ENCODE measurements at regions not wholly inside any gene's neighbourhood (a gene's known extent, or its start where the extent isn't known, plus 50 kb on each side); places are given as distances from the start of the nearest gene placed in this dataset.

DNA sequence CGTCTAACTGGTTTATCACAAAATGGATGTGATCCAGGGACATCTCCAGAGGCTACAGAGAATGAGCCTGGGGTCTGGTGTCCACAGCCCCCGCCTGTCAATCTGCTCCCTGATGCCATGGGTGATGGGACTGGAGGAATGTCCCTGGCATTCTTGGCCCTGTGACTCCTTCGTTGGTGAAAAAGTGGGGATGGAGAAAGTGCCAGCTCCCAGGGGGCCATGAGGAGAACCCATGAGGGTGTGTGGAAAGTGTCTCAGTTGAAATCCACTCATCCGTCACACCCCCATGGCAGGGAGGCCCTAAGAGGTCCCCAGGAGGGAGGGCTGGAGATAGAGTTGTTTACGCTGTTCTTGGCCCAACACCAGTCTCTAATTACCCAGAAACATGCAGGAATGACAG lies 322.0 kb downstream of the CTTN start:
- Histone ChIP-seq H3K36me3 (ENCODE audit: control insufficient read depth, insufficient read depth, low read length) (no peaks in the 10 kb centered on the region), H3K4me2 (ENCODE audit: extremely low read depth, insufficient read depth, low read length) (no peak overlapping the region), H3K9ac (ENCODE audit: insufficient read depth, low read length) (no peak overlapping the region), H3K27ac (ENCODE audit: insufficient read depth, low read length) (no peak overlapping the region), H3K27me3 (ENCODE audit: control insufficient read depth, insufficient read depth, low read length) (no peaks in the 10 kb centered on the region), H3K9me3 (ENCODE audit: control insufficient read depth, insufficient read depth, low read depth, low read length) (no peaks in the 10 kb centered on the region), H3K4me3 (replicated peaks in 1 of 4; ENCODE audit: control extremely low read depth in 1 of 4, insufficient read depth in 1 of 4, low read depth in 3 of 4, low read length in 4 of 4) (no peak overlapping the region), H4K20me1 (ENCODE audit: control insufficient read depth, extremely low read depth, insufficient read depth, low read length) (no peaks in the 10 kb centered on the region), H3K79me2 (ENCODE audit: control insufficient read depth, insufficient read depth, low read length) (no peaks in the 10 kb centered on the region), H3K4me1 (ENCODE audit: control insufficient read depth, extremely low read depth, insufficient read depth, low read length) (no peaks in the 10 kb centered on the region), H2AFZ (ENCODE audit: low read length) (no peak overlapping the region)
- TF ChIP-seq, protein P1, sequence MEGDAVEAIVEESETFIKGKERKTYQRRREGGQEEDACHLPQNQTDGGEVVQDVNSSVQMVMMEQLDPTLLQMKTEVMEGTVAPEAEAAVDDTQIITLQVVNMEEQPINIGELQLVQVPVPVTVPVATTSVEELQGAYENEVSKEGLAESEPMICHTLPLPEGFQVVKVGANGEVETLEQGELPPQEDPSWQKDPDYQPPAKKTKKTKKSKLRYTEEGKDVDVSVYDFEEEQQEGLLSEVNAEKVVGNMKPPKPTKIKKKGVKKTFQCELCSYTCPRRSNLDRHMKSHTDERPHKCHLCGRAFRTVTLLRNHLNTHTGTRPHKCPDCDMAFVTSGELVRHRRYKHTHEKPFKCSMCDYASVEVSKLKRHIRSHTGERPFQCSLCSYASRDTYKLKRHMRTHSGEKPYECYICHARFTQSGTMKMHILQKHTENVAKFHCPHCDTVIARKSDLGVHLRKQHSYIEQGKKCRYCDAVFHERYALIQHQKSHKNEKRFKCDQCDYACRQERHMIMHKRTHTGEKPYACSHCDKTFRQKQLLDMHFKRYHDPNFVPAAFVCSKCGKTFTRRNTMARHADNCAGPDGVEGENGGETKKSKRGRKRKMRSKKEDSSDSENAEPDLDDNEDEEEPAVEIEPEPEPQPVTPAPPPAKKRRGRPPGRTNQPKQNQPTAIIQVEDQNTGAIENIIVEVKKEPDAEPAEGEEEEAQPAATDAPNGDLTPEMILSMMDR (conservative IDR thresholded peaks at IDR 0.05 in 1 of 2, IDR thresholded peaks at IDR 0.05 in 1 of 2; ENCODE audit: low read depth in 1 of 2, low read length in 2 of 2): no peak
- TF ChIP-seq EZH2 (IDR thresholded peaks at IDR 0.05; ENCODE audit: low read length, missing control alignments): no peak
- no peak for DNase-seq (ENCODE audit: low read depth in 2 of 2)

DNA sequence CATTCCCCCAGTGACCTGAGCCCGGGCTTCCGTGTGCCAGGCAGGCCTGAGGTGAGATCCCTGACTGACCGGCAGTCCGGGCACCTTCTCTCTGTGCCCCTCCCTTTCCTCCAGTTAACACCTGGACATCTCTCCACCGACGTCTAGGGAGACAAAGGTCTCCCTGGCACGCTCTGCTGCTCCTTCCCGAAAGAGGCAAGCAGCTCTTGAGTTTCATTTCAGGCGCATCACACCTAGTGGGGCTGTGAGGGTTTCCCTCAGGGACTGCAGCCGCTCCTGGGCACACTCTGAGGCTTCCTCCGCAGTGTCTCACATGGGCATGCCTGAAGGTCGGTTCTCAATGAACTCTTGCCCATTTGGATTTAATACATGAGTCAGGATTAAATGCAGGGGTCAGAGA lies 322.7 kb downstream of the CTTN start:
- H3K9me3 ChIP-seq (ENCODE audit: control insufficient read depth, insufficient read depth, low read depth, low read length): no peaks in the 10 kb centered on the region
- no peak overlapping the region for H3K4me3 ChIP-seq (replicated peaks in 1 of 4; ENCODE audit: control extremely low read depth in 1 of 4, insufficient read depth in 1 of 4, low read depth in 3 of 4, low read length in 4 of 4)
- DNase-seq (ENCODE audit: low read depth in 2 of 2): no peak
- no peaks in the 10 kb centered on the region for H3K27me3 ChIP-seq (ENCODE audit: control insufficient read depth, insufficient read depth, low read length)
- no peaks in the 10 kb centered on the region for H3K4me1 ChIP-seq (ENCODE audit: control insufficient read depth, extremely low read depth, insufficient read depth, low read length)
- H3K79me2 ChIP-seq (ENCODE audit: control insufficient read depth, insufficient read depth, low read length): no peaks in the 10 kb centered on the region
- no peak overlapping the region for H2AFZ ChIP-seq (ENCODE audit: low read length)
- no peak overlapping the region for H3K4me2 ChIP-seq (ENCODE audit: extremely low read depth, insufficient read depth, low read length)
- H3K27ac ChIP-seq (ENCODE audit: insufficient read depth, low read length): no peak overlapping the region
- no peak for TF ChIP-seq EZH2 (IDR thresholded peaks at IDR 0.05; ENCODE audit: low read length, missing control alignments)
- TF ChIP-seq, protein P1 (conservative IDR thresholded peaks at IDR 0.05 in 1 of 2, IDR thresholded peaks at IDR 0.05 in 1 of 2; ENCODE audit: low read depth in 1 of 2, low read length in 2 of 2): no peak
- no peaks in the 10 kb centered on the region for H4K20me1 ChIP-seq (ENCODE audit: control insufficient read depth, extremely low read depth, insufficient read depth, low read length)
- no peaks in the 10 kb centered on the region for H3K36me3 ChIP-seq (ENCODE audit: control insufficient read depth, insufficient read depth, low read length)
- no peak overlapping the region for H3K9ac ChIP-seq (ENCODE audit: insufficient read depth, low read length)

DNA sequence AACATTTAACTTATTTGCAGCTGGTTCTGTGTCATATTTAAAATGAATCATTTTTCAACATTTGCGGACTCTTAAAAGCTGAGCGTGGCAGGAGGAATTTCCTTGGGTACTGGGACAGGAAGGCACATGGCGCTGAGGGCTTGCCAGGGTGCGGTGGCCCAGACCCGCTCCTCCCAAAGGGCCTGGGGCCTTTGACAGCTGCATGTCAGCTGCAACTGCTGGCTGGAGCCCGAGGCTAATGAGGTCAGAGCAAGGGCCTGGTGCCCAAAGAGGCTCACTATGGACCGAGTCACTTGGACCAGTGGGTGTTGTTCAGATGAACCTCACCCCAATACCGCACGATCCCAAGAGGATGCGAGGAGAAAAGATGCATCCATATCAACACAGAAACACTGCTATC lies 326.9 kb downstream of the CTTN start:
- Histone ChIP-seq H2AFZ (ENCODE audit: low read length) (no peak overlapping the region), H4K20me1 (ENCODE audit: control insufficient read depth, extremely low read depth, insufficient read depth, low read length) (no peaks in the 10 kb centered on the region), H3K4me1 (ENCODE audit: control insufficient read depth, extremely low read depth, insufficient read depth, low read length) (no peaks in the 10 kb centered on the region), H3K4me2 (ENCODE audit: extremely low read depth, insufficient read depth, low read length) (no peak overlapping the region), H3K27me3 (ENCODE audit: control insufficient read depth, insufficient read depth, low read length) (no peaks in the 10 kb centered on the region), H3K36me3 (ENCODE audit: control insufficient read depth, insufficient read depth, low read length) (no peaks in the 10 kb centered on the region), H3K9ac (ENCODE audit: insufficient read depth, low read length) (no peak overlapping the region), H3K9me3 (ENCODE audit: control insufficient read depth, insufficient read depth, low read depth, low read length) (no peaks in the 10 kb centered on the region), H3K79me2 (ENCODE audit: control insufficient read depth, insufficient read depth, low read length) (no peaks in the 10 kb centered on the region), H3K4me3 (replicated peaks in 1 of 4; ENCODE audit: control extremely low read depth in 1 of 4, insufficient read depth in 1 of 4, low read depth in 3 of 4, low read length in 4 of 4) (no peak overlapping the region), H3K27ac (ENCODE audit: insufficient read depth, low read length) (no peak overlapping the region)
- no peak for TF ChIP-seq EZH2 (IDR thresholded peaks at IDR 0.05; ENCODE audit: low read length, missing control alignments)
- TF ChIP-seq, protein P1 (conservative IDR thresholded peaks at IDR 0.05 in 1 of 2, IDR thresholded peaks at IDR 0.05 in 1 of 2; ENCODE audit: low read depth in 1 of 2, low read length in 2 of 2): no peak
- DNase-seq (ENCODE audit: low read depth in 2 of 2): no peak
